ENCODE measurements at regions not wholly inside any gene's neighbourhood (a gene's known extent, or its start where the extent isn't known, plus 50 kb on each side); places are given as distances from the start of the nearest gene placed in this dataset.

DNA sequence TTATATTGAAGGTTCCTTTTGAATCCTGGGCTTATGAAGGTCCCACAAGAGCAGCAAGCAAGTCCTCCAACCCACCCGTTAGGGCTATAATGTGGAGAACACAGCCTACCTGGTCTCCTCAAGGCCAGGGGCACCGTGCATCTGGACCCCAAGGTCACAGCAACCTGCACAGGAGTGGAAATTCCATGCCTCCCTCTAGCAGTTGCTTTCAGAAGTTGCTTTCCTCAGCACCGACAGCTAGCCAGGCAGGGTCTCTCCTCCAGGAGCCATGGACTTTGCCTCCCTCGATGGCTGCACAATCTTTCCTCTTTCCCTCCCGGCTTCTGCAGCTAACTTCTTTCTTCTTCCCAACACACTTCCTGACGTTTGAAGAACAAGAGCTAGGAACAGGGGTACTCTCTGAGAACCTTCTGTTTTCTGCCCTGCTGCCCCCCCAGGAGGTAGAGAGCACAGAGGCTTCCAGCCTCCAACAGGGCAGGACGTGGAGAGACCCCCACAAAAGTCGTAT lies 149.8 kb downstream of the PTPN20 start:
- TF ChIP-seq, protein P1, sequence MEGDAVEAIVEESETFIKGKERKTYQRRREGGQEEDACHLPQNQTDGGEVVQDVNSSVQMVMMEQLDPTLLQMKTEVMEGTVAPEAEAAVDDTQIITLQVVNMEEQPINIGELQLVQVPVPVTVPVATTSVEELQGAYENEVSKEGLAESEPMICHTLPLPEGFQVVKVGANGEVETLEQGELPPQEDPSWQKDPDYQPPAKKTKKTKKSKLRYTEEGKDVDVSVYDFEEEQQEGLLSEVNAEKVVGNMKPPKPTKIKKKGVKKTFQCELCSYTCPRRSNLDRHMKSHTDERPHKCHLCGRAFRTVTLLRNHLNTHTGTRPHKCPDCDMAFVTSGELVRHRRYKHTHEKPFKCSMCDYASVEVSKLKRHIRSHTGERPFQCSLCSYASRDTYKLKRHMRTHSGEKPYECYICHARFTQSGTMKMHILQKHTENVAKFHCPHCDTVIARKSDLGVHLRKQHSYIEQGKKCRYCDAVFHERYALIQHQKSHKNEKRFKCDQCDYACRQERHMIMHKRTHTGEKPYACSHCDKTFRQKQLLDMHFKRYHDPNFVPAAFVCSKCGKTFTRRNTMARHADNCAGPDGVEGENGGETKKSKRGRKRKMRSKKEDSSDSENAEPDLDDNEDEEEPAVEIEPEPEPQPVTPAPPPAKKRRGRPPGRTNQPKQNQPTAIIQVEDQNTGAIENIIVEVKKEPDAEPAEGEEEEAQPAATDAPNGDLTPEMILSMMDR (IDR thresholded peaks at IDR 0.05; ENCODE audit: low read length): no peak
- TF ChIP-seq EZH2 (IDR thresholded peaks at IDR 0.05; ENCODE audit: borderline replicate concordance, low read length): no peak
